Nephron progenitor cell (in vitro differentiated cells): ENCODE measurements at regions not wholly inside any gene's neighbourhood (a gene's known extent, or its start where the extent isn't known, plus 50 kb on each side); places are given as distances from the start of the nearest gene placed in this dataset.
"Not testable (repeated sequence)": the region's sequence is repeated elsewhere in the genome, so short reads cannot be mapped to it uniquely, and the experiment has no call there.

Experiments used
- DNase-seq: peaks from one replicate; pipeline ENCODE4 v3.0.0; 2021
- H3K27ac Mint-ChIP-seq: 2 replicates; pipeline ENCODE4 v1.8.0; 2021; ENCODE audit warnings: mild to moderate bottlenecking, moderate library complexity, mixed read lengths
- H3K27me3 Mint-ChIP-seq: 2 replicates; pipeline ENCODE4 v1.8.0; 2021; ENCODE audit warnings: mild to moderate bottlenecking, low read depth, mixed read lengths; ENCODE audit not compliant: poor library complexity
- H3K36me3 Mint-ChIP-seq: 2 replicates; pipeline ENCODE4 v1.8.0; 2021; ENCODE audit warnings: low read depth, mixed read lengths
- H3K4me1 Mint-ChIP-seq: 2 replicates; pipeline ENCODE4 v1.8.0; 2021; ENCODE audit warnings: mixed read lengths
- H3K4me3 Mint-ChIP-seq: 2 replicates; pipeline ENCODE4 v1.8.0; 2021; ENCODE audit warnings: mild to moderate bottlenecking, moderate library complexity, mixed read lengths
- H3K9me3 Mint-ChIP-seq: 2 replicates; pipeline ENCODE4 v1.8.0; 2021; ENCODE audit warnings: mild to moderate bottlenecking, moderate library complexity, mixed read lengths
- CTCF ChIP-seq: fragments of 200-600 bp; sonication (generic); IDR thresholded peaks from 2 replicates; pipeline ENCODE4 v1.5.0; 2021; ENCODE audit warnings: antibody characterized with exemption

- Mint-ChIP-seq H3K9me3 (peaks cover 27% of the 10 kb centered on the region), H3K36me3 (peaks cover 7% of the 10 kb centered on the region), H3K4me3 (no peak overlapping the region), H3K27ac (no peak overlapping the region), H3K4me1 (peaks cover 5% of the 10 kb centered on the region), H3K27me3 (no peaks in the 10 kb centered on the region)
- DNase-seq = no peak
- no peak for TF ChIP-seq CTCF
These were observed 239.1 kb upstream of the DIO3 start for GRCh38 chr14:101322223-101322622.

- no peak overlapping the region for H3K4me3 Mint-ChIP-seq
- peaks cover 7% of the 10 kb centered on the region for H3K36me3 Mint-ChIP-seq
- no peaks in the 10 kb centered on the region for H3K27me3 Mint-ChIP-seq
- no peak overlapping the region for H3K27ac Mint-ChIP-seq
- peaks cover 27% of the 10 kb centered on the region for H3K9me3 Mint-ChIP-seq
- DNase-seq = no peak
- peaks cover 5% of the 10 kb centered on the region for H3K4me1 Mint-ChIP-seq
- no peak for TF ChIP-seq CTCF
These were observed 238.2 kb upstream of the DIO3 start for GRCh38 chr14:101323111-101323510.

- H3K9me3 Mint-ChIP-seq = peaks cover 27% of the 10 kb centered on the region
- not testable (repeated sequence) for DNase-seq, H3K4me3 Mint-ChIP-seq, H3K27me3 Mint-ChIP-seq, H3K4me1 Mint-ChIP-seq, H3K27ac Mint-ChIP-seq, H3K36me3 Mint-ChIP-seq
These were observed 237.6 kb upstream of the DIO3 start for GRCh38 chr14:101323614-101324235.

GRCh38 chr14:101325319-101325718 is 236.0 kb upstream of the DIO3 start:
- no peak overlapping the region for H3K27ac Mint-ChIP-seq
- DNase-seq = no peak
- no peak overlapping the region for H3K4me3 Mint-ChIP-seq
- peaks cover 21% of the 10 kb centered on the region for H3K4me1 Mint-ChIP-seq
- H3K36me3 Mint-ChIP-seq = peaks cover 7% of the 10 kb centered on the region
- TF ChIP-seq CTCF = no peak
- peaks cover 3% of the 10 kb centered on the region for H3K27me3 Mint-ChIP-seq
- peaks cover 27% of the 10 kb centered on the region for H3K9me3 Mint-ChIP-seq

GRCh38 chr14:101328412-101329028 is 232.8 kb upstream of the DIO3 start:
- DNase-seq = no peak
- H3K27ac Mint-ChIP-seq = peak overlapping the region; percentile 3
- H3K36me3 Mint-ChIP-seq = peaks cover 5% of the 10 kb centered on the region
- peaks cover 44% of the 10 kb centered on the region for H3K4me1 Mint-ChIP-seq
- peaks cover 22% of the 10 kb centered on the region for H3K9me3 Mint-ChIP-seq
- peaks cover 10% of the 10 kb centered on the region for H3K27me3 Mint-ChIP-seq
- H3K4me3 Mint-ChIP-seq = no peak overlapping the region
- no peak for TF ChIP-seq CTCF

- H3K4me3 Mint-ChIP-seq = no peak overlapping the region
- H3K27me3 Mint-ChIP-seq = peaks cover 16% of the 10 kb centered on the region
- H3K36me3 Mint-ChIP-seq = no peaks in the 10 kb centered on the region
- no peak overlapping the region for H3K27ac Mint-ChIP-seq
- no peak for DNase-seq
- peaks cover 4% of the 10 kb centered on the region for H3K9me3 Mint-ChIP-seq
- H3K4me1 Mint-ChIP-seq = peaks cover 60% of the 10 kb centered on the region
- no peak for TF ChIP-seq CTCF
These were observed 230.7 kb upstream of the DIO3 start for GRCh38 chr14:101330416-101331140.
